HG03460 (cell line): ENCODE measurements at regions not wholly inside any gene's neighbourhood (a gene's known extent, or its start where the extent isn't known, plus 50 kb on each side); places are given as distances from the start of the nearest gene placed in this dataset.

Source experiments
- ATAC-seq: cut with Tn5 transposase; IDR thresholded peaks from one replicate; pipeline ENCODE4 v1.9.1; 2021; ENCODE audit not compliant: unreplicated experiment

GRCh38 chr2:151197184-151198108 is 64.2 kb downstream of the RBM43 start:
- ATAC-seq, result no peak

GRCh38 chr2:151193576-151193975 is 68.1 kb downstream of the RBM43 start:
- ATAC-seq, result no peak

GRCh38 chr2:151192681-151193080 is 69.0 kb downstream of the RBM43 start:
- no peak for ATAC-seq

GRCh38 chr2:151191001-151191400 is 70.7 kb downstream of the RBM43 start:
- ATAC-seq, result no peak

GRCh38 chr2:151189125-151189524 is 72.5 kb downstream of the RBM43 start:
- ATAC-seq, result no peak

- ATAC-seq, result no peak
These were observed 75.7 kb downstream of the RBM43 start for GRCh38 chr2:151186011-151186410.

GRCh38 chr2:151182899-151183809 is 78.5 kb downstream of the RBM43 start:
- no peak for ATAC-seq

GRCh38 chr2:151182396-151182795 is 79.3 kb downstream of the RBM43 start:
- ATAC-seq, result no peak

GRCh38 chr2:151181524-151181923 is 80.1 kb downstream of the RBM43 start:
- ATAC-seq, result no peak

- ATAC-seq, result no peak
These were observed 81.5 kb downstream of the RBM43 start for GRCh38 chr2:151180123-151180522.

GRCh38 chr2:151178207-151178606 is 83.5 kb downstream of the RBM43 start:
- no peak for ATAC-seq

GRCh38 chr2:151177756-151178155 is 83.9 kb downstream of the RBM43 start:
- no peak for ATAC-seq

GRCh38 chr2:151176661-151177060 is 85.0 kb downstream of the RBM43 start:
- ATAC-seq, result no peak

GRCh38 chr2:151175864-151176263 is 85.8 kb downstream of the RBM43 start:
- ATAC-seq, result no peak

- ATAC-seq, result no peak
These were observed 87.5 kb downstream of the RBM43 start for GRCh38 chr2:151174127-151174526.

GRCh38 chr2:151171186-151171585 is 90.5 kb downstream of the RBM43 start:
- ATAC-seq, result no peak

- no peak for ATAC-seq
These were observed 95.3 kb downstream of the RBM43 start for GRCh38 chr2:151166410-151166809.

- no peak for ATAC-seq
These were observed 96.5 kb downstream of the RBM43 start for GRCh38 chr2:151165105-151165684.

GRCh38 chr2:151161821-151162551 is 99.7 kb downstream of the RBM43 start:
- ATAC-seq, result no peak

GRCh38 chr2:151159109-151159662 is 102.5 kb downstream of the RBM43 start:
- no peak for ATAC-seq
